HEK293T (cell line): ENCODE measurements at regions not wholly inside any gene's neighbourhood (a gene's known extent, or its start where the extent isn't known, plus 50 kb on each side); places are given as distances from the start of the nearest gene placed in this dataset.

ENCODE experiments used
- ARNT ChIP-seq: fragments of 450-650 bp; IDR thresholded peaks from 2 replicates; pipeline ENCODE4 v1.6.1; 2017; ENCODE audit warnings: mild to moderate bottlenecking
- BHLHE40 ChIP-seq: fragments of 450-650 bp; IDR thresholded peaks from 2 replicates; pipeline ENCODE4 v1.6.1; 2016; ENCODE audit warnings: mild to moderate bottlenecking, moderate library complexity, borderline replicate concordance
- CTBP1 ChIP-seq: fragments of 450-650 bp; IDR thresholded peaks from 2 replicates; pipeline ENCODE4 v1.6.1; 2016; ENCODE audit warnings: borderline replicate concordance
- ELF4 ChIP-seq: fragments of 450-650 bp; IDR thresholded peaks from 2 replicates; pipeline ENCODE4 v1.6.1; 2017; ENCODE audit warnings: antibody characterized with exemption
- FOXA1 ChIP-seq: fragments of 450-650 bp; IDR thresholded peaks from 2 replicates; pipeline ENCODE4 v1.6.1; 2016; ENCODE audit warnings: mild to moderate bottlenecking
- FOXM1 ChIP-seq: fragments of 450-650 bp; IDR thresholded peaks from 2 replicates; pipeline ENCODE4 v1.6.1; 2017; ENCODE audit warnings: mild to moderate bottlenecking, borderline replicate concordance
- HDGF ChIP-seq: fragments of 450-650 bp; IDR thresholded peaks from 2 replicates; pipeline ENCODE4 v1.6.1; 2017; ENCODE audit warnings: antibody characterized with exemption, borderline replicate concordance
- L3MBTL2 ChIP-seq: fragments of 450-650 bp; conservative IDR thresholded peaks from 2 replicates; pipeline ENCODE4 v1.6.1; 2016; ENCODE audit warnings: mild to moderate bottlenecking
- NFRKB ChIP-seq: fragments of 450-650 bp; IDR thresholded peaks from 2 replicates; pipeline ENCODE4 v1.6.1; 2016; ENCODE audit warnings: mild to moderate bottlenecking, moderate library complexity
- SP1 ChIP-seq: fragments of 450-650 bp; IDR thresholded peaks from 2 replicates; pipeline ENCODE4 v1.6.1; 2017
- SUZ12 ChIP-seq: fragments of 450-650 bp; IDR thresholded peaks from 2 replicates; pipeline ENCODE4 v1.6.1; 2016; ENCODE audit warnings: mild to moderate bottlenecking
- TARDBP ChIP-seq: fragments of 450-650 bp; IDR thresholded peaks from 2 replicates; pipeline ENCODE4 v1.6.1; 2016
- ZNF384 ChIP-seq: fragments of 450-650 bp; IDR thresholded peaks from 2 replicates; pipeline ENCODE4 v1.6.1; 2016
- TF ChIP-seq, protein P1 (sequence below): fragments of 450-650 bp; IDR thresholded peaks from 2 replicates; pipeline ENCODE4 v1.6.1; 2016

DNA sequence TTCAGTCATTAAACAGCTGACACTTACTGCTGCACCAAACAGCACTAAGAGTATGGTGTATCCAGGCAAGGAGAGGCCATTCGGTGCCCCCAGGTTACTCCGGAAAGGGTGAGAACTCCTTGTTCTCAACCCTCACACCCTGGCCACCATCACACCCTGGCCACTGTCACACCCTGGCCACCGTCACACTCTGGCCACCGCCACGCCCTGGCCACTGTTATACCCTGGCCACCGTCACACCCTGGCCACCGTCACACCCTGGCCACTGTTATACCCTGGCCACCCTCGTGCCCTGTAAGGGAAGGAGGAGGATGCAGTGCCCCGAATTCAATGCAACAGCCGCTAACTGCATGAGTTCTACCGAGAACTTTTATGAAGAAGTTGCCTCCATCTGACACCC lies 644.4 kb downstream of the TBC1D22A start:
- TF ChIP-seq, protein P1, sequence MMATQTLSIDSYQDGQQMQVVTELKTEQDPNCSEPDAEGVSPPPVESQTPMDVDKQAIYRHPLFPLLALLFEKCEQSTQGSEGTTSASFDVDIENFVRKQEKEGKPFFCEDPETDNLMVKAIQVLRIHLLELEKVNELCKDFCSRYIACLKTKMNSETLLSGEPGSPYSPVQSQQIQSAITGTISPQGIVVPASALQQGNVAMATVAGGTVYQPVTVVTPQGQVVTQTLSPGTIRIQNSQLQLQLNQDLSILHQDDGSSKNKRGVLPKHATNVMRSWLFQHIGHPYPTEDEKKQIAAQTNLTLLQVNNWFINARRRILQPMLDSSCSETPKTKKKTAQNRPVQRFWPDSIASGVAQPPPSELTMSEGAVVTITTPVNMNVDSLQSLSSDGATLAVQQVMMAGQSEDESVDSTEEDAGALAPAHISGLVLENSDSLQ = no peak
- TF ChIP-seq SP1 (no peak), SUZ12 (no peak), HDGF (no peak), FOXM1 (no peak), ELF4 (no peak), ZNF384 (no peak), L3MBTL2 (no peak), TARDBP (no peak), CTBP1 (no peak), NFRKB (no peak), BHLHE40 (no peak), FOXA1 (no peak), ARNT (no peak)
